ENCODE measurements at regions not wholly inside any gene's neighbourhood (a gene's known extent, or its start where the extent isn't known, plus 50 kb on each side); places are given as distances from the start of the nearest gene placed in this dataset.

DNA sequence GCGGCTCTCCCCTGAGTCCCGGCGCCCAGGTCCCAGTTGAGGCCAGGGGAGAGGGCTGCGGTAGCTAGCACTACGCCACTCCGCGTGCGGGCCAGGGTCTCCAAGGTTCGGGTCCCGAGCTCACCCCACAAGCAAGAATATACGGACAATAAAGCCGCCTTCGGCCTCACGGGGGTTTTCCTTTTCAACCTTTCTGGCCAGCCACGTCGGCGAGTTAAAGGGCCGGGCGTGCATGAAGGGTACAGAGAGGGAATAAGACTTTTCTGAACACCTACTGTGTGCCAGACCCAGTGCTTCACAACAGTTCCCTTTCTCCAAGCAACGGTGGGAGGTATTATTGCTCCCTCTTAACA, 138.5 kb upstream of the ZIC3 start:
- H3K4me1 ChIP-seq (ENCODE audit: control insufficient read depth, insufficient read depth, low read length): no peaks in the 10 kb centered on the region
- peaks cover 3% of the 10 kb centered on the region for H3K9me3 ChIP-seq (replicated peaks; ENCODE audit: low read length)
- H3K4me2 ChIP-seq (ENCODE audit: low read length): peak overlapping the region; percentile 73
- H3K27me3 ChIP-seq (ENCODE audit: control insufficient read depth, insufficient read depth, low read length): peaks cover 34% of the 10 kb centered on the region
- H3K9ac ChIP-seq (ENCODE audit: low read depth, low read length): no peak overlapping the region
- peak overlapping the region; percentile 67 for H3K4me3 ChIP-seq (ENCODE audit: low read length)
- H3K36me3 ChIP-seq (ENCODE audit: insufficient read depth, low read length): no peaks in the 10 kb centered on the region

DNA sequence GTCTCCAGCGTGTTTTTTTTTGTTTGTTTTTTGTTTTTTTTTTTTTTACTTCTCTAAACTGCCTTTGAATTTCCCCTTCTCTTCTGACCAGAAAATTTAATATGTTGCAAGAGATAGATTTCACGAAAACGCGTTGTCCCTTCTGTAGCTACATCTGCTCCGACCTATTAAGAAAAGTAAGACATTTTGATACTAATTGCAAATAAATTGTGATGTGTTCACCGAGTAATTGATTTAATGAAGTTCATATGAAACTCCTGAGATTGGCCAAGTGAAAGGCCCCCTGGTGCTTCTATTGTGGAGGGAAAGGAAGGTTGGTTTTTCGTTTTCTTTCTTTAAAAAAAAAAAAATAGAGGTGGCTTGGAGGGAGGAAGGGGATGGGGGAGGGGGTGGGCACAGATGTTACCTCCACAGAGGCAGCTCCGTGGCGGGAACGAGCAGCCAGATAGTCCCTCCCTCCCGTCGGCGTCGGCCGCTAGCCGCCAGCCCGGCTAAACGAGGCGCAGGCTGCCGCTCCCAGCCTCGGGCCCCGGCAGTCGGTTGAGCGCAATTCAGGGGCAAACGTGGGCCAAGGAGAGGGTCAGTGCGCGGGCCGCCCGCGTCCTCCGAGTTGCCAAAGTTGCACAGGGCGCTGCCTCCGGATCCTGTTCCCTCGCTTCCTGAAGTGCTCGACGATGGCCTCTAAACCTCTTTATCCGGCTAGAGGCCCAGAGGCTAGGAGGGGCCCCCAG, 139.1 kb upstream of the ZIC3 start:
- Histone ChIP-seq H3K9me3 (replicated peaks; ENCODE audit: low read length) (peaks cover 3% of the 10 kb centered on the region), H3K27me3 (ENCODE audit: control insufficient read depth, insufficient read depth, low read length) (peaks cover 34% of the 10 kb centered on the region), H3K36me3 (ENCODE audit: insufficient read depth, low read length) (no peaks in the 10 kb centered on the region), H3K4me2 (ENCODE audit: low read length) (peak overlapping the region; percentile 73), H3K4me3 (ENCODE audit: low read length) (no peak overlapping the region), H3K4me1 (ENCODE audit: control insufficient read depth, insufficient read depth, low read length) (no peaks in the 10 kb centered on the region), H3K9ac (ENCODE audit: low read depth, low read length) (no peak overlapping the region)

DNA sequence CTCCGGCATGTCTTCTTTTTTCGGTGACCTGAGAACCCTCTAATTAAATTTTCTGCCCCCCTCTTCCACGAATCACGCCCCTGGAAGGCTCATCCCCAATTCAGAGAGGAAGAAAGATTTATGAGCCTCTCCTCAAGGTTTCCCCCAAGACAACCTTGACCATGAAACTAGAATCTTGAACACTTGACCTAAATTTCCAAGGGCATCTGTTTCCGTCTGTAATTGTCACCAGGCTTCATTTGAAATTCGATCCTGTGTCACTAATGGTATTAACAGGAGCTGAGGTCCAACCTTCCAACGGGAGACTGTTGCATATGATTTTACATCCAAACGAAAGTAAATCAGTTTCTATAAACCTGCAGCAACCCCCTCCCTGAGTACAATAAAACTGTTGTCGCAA, 139.9 kb upstream of the ZIC3 start:
- Histone ChIP-seq H3K36me3 (ENCODE audit: insufficient read depth, low read length) (no peaks in the 10 kb centered on the region), H3K27me3 (ENCODE audit: control insufficient read depth, insufficient read depth, low read length) (peaks cover 34% of the 10 kb centered on the region), H3K9me3 (replicated peaks; ENCODE audit: low read length) (peaks cover 3% of the 10 kb centered on the region), H3K4me3 (ENCODE audit: low read length) (no peak overlapping the region), H3K4me1 (ENCODE audit: control insufficient read depth, insufficient read depth, low read length) (no peaks in the 10 kb centered on the region), H3K4me2 (ENCODE audit: low read length) (no peak overlapping the region), H3K9ac (ENCODE audit: low read depth, low read length) (no peak overlapping the region)

DNA sequence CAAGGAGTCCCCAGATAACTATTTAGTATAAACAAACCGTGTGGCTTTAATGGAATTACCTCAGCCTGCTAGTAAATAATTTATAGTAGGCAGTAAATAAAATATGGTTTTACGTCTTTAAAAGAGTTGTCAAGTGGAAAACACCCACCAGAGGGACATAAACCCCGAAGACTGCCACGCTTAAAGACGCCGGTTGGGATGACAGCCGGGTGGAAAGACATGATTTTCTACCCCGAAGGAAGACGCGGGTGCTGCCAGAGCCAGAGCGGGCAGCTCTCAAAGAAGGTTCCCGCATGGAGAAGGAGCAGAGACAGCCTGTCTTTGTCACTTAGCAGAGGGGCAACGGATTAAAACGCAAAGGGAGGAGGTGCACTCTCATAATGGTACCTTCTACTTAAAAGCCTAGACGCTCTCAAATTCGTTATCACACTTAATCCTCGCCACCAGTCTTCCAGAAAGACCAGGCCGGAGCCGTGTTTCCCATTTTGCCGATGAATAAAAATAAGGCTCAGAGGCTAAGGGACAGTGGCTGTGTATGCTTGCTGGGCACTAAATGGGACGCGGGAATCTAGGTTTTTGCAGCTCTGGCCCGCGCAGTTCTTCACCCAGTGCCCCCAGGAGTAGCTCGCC, 140.5 kb upstream of the ZIC3 start:
- no peaks in the 10 kb centered on the region for H3K36me3 ChIP-seq (ENCODE audit: insufficient read depth, low read length)
- H3K4me1 ChIP-seq (ENCODE audit: control insufficient read depth, insufficient read depth, low read length): no peaks in the 10 kb centered on the region
- no peak overlapping the region for H3K4me2 ChIP-seq (ENCODE audit: low read length)
- no peak overlapping the region for H3K9ac ChIP-seq (ENCODE audit: low read depth, low read length)
- H3K4me3 ChIP-seq (ENCODE audit: low read length): no peak overlapping the region
- peaks cover 3% of the 10 kb centered on the region for H3K9me3 ChIP-seq (replicated peaks; ENCODE audit: low read length)
- peaks cover 31% of the 10 kb centered on the region for H3K27me3 ChIP-seq (ENCODE audit: control insufficient read depth, insufficient read depth, low read length)

DNA sequence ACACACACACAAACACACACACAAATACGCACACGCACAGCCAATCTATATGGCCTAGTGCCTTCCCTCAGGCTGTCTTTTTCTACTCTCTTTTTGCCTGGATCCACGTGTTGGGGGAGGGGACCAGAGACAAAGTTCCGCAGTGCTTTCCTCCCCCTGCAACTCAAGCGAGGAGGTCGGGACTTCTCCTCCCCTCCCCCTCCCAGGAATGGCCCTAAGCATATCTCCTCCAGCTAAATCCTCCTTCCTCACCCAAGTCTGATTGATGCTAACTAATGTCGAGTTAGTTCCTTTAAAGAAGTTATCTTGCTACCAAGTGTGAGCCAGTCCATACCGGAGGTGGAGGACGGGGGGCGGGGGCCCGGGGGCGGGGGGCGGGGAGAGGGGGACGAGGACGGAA, 141.2 kb upstream of the ZIC3 start:
- no peaks in the 10 kb centered on the region for H3K36me3 ChIP-seq (ENCODE audit: insufficient read depth, low read length)
- no peak overlapping the region for H3K4me2 ChIP-seq (ENCODE audit: low read length)
- no peak overlapping the region for H3K9ac ChIP-seq (ENCODE audit: low read depth, low read length)
- H3K4me1 ChIP-seq (ENCODE audit: control insufficient read depth, insufficient read depth, low read length): no peaks in the 10 kb centered on the region
- peaks cover 3% of the 10 kb centered on the region for H3K9me3 ChIP-seq (replicated peaks; ENCODE audit: low read length)
- H3K27me3 ChIP-seq (ENCODE audit: control insufficient read depth, insufficient read depth, low read length): peaks cover 31% of the 10 kb centered on the region
- no peak overlapping the region for H3K4me3 ChIP-seq (ENCODE audit: low read length)

DNA sequence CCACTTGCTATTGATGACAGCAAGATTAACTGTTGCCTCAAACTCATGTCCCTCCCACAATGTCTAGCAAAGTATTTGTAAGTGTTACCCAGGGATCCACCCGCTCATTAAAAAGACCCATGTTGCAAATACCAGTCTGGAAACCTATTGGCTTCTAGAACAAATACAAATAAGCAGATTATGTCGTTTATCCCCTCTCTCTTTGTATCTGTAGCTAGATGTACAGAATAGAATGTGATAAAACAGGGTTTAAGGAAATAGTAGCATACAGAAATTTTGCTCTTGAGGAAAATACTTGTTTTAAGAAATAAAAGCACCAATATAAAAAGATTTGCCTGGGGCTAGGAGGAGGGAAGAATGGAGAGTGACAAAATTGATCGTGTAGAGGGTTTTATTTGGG, 142.7 kb upstream of the ZIC3 start:
- H3K4me1 ChIP-seq (ENCODE audit: control insufficient read depth, insufficient read depth, low read length): no peaks in the 10 kb centered on the region
- no peak overlapping the region for H3K4me2 ChIP-seq (ENCODE audit: low read length)
- no peak overlapping the region for H3K9ac ChIP-seq (ENCODE audit: low read depth, low read length)
- no peaks in the 10 kb centered on the region for H3K36me3 ChIP-seq (ENCODE audit: insufficient read depth, low read length)
- H3K4me3 ChIP-seq (ENCODE audit: low read length): no peak overlapping the region
- H3K27me3 ChIP-seq (ENCODE audit: control insufficient read depth, insufficient read depth, low read length): peaks cover 21% of the 10 kb centered on the region
- no peaks in the 10 kb centered on the region for H3K9me3 ChIP-seq (replicated peaks; ENCODE audit: low read length)

DNA sequence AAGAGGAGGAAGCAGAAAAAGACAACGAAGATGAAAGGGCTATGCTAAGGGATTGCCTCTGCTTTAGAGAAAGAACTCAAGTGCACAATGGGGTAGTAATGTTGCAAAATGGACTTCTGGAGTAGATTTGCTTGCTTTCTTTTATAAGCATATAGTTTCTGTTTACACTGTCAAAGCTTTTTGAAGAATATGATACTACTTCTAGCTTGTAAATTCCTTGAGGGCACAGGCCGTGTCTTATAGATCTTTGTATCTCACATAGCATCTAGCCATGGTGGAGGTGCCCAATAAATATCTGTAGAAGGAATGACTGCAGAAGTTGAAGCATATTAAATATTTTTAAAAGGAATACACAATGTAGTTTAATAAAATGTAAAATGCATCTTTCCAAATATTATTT, 147.8 kb upstream of the ZIC3 start:
- Histone ChIP-seq H3K9ac (ENCODE audit: low read depth, low read length) (no peak overlapping the region), H3K4me3 (ENCODE audit: low read length) (no peak overlapping the region), H3K9me3 (replicated peaks; ENCODE audit: low read length) (no peaks in the 10 kb centered on the region), H3K4me2 (ENCODE audit: low read length) (no peak overlapping the region), H3K4me1 (ENCODE audit: control insufficient read depth, insufficient read depth, low read length) (no peaks in the 10 kb centered on the region), H3K36me3 (ENCODE audit: insufficient read depth, low read length) (no peaks in the 10 kb centered on the region), H3K27me3 (ENCODE audit: control insufficient read depth, insufficient read depth, low read length) (no peaks in the 10 kb centered on the region)

DNA sequence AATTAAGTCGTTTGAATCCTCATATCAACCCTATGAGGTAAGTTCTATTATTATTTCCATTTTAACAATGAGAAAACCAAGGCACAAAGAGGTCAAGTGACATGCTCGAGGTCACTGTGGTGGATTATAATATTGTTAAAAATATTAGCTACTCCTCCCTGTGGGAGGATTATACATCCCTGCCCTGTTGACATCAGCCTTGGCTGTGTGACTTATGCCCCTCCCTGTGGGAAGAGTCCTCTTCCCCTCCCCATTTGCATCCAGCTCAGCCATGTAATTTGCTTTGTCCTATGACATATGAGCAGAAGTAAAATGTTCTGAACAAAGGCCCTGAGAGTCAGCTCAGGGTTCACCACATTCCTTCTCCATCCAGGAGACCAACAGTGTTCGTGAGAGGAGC, 152.7 kb upstream of the ZIC3 start:
- Histone ChIP-seq H3K4me2 (ENCODE audit: low read length) (no peak overlapping the region), H3K27me3 (ENCODE audit: control insufficient read depth, insufficient read depth, low read length) (no peaks in the 10 kb centered on the region), H3K4me3 (ENCODE audit: low read length) (no peak overlapping the region), H3K9ac (ENCODE audit: low read depth, low read length) (no peak overlapping the region), H3K4me1 (ENCODE audit: control insufficient read depth, insufficient read depth, low read length) (no peaks in the 10 kb centered on the region), H3K9me3 (replicated peaks; ENCODE audit: low read length) (no peaks in the 10 kb centered on the region), H3K36me3 (ENCODE audit: insufficient read depth, low read length) (no peaks in the 10 kb centered on the region)

DNA sequence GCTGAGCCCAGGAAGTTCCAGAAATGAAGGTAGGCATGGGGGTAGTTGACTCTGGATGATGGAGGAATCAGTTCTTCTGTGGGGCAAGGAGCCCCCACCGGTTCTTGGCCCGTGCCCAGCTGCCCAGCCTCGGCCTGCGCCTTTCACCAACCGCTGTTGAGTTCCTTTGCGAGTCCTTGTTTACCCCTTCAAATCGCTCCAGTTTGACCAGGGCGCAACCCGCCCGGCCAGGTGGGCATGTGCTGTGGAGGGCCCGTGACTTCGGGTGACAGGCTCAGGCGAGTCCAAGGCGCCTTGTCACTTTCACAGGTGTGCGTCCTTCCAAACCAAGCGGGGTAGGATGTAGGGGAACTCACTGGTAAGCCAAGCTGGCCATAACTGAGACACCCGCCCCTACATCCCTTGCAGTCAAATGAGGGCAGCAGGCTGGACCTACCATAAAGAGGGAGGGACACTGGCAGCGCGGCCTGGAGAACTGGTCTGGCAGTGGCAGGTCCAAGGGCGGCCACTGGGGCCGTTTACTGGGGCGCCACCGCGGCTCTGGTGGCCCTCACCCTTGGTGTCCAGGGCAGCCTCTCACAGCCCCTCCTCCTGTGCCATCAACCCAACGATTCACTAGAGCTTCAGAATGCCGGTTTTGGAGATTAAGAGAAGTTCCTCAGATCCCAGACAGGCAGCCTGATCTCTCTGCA, 160.3 kb upstream of the ZIC3 start:
- H3K4me1 ChIP-seq (ENCODE audit: control insufficient read depth, insufficient read depth, low read length): no peaks in the 10 kb centered on the region
- no peak overlapping the region for H3K4me2 ChIP-seq (ENCODE audit: low read length)
- no peak overlapping the region for H3K4me3 ChIP-seq (ENCODE audit: low read length)
- no peaks in the 10 kb centered on the region for H3K27me3 ChIP-seq (ENCODE audit: control insufficient read depth, insufficient read depth, low read length)
- H3K9ac ChIP-seq (ENCODE audit: low read depth, low read length): no peak overlapping the region
- H3K9me3 ChIP-seq (replicated peaks; ENCODE audit: low read length): no peaks in the 10 kb centered on the region
- H3K36me3 ChIP-seq (ENCODE audit: insufficient read depth, low read length): no peaks in the 10 kb centered on the region

DNA sequence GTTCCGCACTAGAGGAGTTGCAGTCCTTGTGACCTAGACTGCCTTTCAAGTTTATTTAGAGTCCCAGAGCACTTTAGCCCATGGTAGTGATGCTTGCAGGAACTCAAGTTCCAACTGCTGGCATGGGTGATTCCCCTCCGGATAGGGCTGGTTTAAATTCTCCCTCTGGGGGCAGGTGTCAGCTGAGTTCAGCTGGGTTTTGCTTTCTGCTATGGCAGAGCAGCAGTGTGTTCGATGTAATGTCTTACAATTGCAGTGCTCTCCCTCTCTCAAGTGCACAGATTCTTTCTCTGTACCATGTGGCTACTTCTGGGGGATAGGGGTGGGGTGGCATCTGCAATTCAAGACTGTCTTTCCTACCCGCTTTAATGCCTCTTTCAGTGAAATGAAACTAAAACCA, 164.8 kb upstream of the ZIC3 start:
- no peaks in the 10 kb centered on the region for H3K9me3 ChIP-seq (replicated peaks; ENCODE audit: low read length)
- no peaks in the 10 kb centered on the region for H3K27me3 ChIP-seq (ENCODE audit: control insufficient read depth, insufficient read depth, low read length)
- H3K9ac ChIP-seq (ENCODE audit: low read depth, low read length): no peak overlapping the region
- H3K36me3 ChIP-seq (ENCODE audit: insufficient read depth, low read length): no peaks in the 10 kb centered on the region
- H3K4me1 ChIP-seq (ENCODE audit: control insufficient read depth, insufficient read depth, low read length): no peaks in the 10 kb centered on the region
- no peak overlapping the region for H3K4me2 ChIP-seq (ENCODE audit: low read length)
- no peak overlapping the region for H3K4me3 ChIP-seq (ENCODE audit: low read length)

DNA sequence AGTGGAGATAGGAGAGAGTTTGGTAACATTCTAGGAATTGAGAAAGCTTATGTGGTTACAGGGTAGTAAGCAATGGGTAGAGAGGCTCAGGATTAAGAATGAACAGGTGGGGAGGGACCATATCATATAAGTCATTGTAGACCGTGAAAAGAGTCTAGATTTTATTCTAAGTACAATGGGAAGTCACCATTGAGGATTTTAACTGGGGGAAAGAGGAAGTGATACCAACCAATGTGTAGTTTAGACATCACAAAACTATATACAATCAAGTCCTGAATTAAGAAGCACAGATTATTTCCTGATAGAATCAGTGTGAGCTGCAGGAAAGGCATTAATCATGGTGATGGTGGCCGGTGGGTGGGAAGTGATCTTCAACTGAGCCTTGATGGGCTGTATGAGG, 178.3 kb upstream of the ZIC3 start:
- Histone ChIP-seq H3K36me3 (ENCODE audit: insufficient read depth, low read length) (no peaks in the 10 kb centered on the region), H3K4me2 (ENCODE audit: low read length) (no peak overlapping the region), H3K27me3 (ENCODE audit: control insufficient read depth, insufficient read depth, low read length) (no peaks in the 10 kb centered on the region), H3K4me3 (ENCODE audit: low read length) (no peak overlapping the region), H3K4me1 (ENCODE audit: control insufficient read depth, insufficient read depth, low read length) (no peaks in the 10 kb centered on the region), H3K9ac (ENCODE audit: low read depth, low read length) (no peak overlapping the region), H3K9me3 (replicated peaks; ENCODE audit: low read length) (no peaks in the 10 kb centered on the region)

Data from skeletal muscle satellite cell (primary cell).